GM18505 (cell line): ENCODE measurements at regions not wholly inside any gene's neighbourhood (a gene's known extent, or its start where the extent isn't known, plus 50 kb on each side); places are given as distances from the start of the nearest gene placed in this dataset.

Experiments used
- ATAC-seq: cut with Tn5 transposase; IDR thresholded peaks from one replicate; pipeline ENCODE4 v1.9.1; 2021; ENCODE audit not compliant: unreplicated experiment
- POLR2A ChIP-seq: IDR thresholded peaks from 4 replicates; pipeline ENCODE4 v1.6.1; 2011; ENCODE audit warnings: borderline replicate concordance; ENCODE audit not compliant: insufficient read depth, insufficient read length; ENCODE audit errors: extremely low read depth

GRCh38 chr4:24476282-24476681, 108.1 kb downstream of the DHX15 start:
- TF ChIP-seq POLR2A: no peak
- ATAC-seq: no peak

GRCh38 chr4:24475756-24476155, 108.6 kb downstream of the DHX15 start:
- no peak for ATAC-seq
- no peak for TF ChIP-seq POLR2A

GRCh38 chr4:24473309-24473721, 111.0 kb downstream of the DHX15 start:
- ATAC-seq: no peak
- TF ChIP-seq POLR2A: no peak

DNA sequence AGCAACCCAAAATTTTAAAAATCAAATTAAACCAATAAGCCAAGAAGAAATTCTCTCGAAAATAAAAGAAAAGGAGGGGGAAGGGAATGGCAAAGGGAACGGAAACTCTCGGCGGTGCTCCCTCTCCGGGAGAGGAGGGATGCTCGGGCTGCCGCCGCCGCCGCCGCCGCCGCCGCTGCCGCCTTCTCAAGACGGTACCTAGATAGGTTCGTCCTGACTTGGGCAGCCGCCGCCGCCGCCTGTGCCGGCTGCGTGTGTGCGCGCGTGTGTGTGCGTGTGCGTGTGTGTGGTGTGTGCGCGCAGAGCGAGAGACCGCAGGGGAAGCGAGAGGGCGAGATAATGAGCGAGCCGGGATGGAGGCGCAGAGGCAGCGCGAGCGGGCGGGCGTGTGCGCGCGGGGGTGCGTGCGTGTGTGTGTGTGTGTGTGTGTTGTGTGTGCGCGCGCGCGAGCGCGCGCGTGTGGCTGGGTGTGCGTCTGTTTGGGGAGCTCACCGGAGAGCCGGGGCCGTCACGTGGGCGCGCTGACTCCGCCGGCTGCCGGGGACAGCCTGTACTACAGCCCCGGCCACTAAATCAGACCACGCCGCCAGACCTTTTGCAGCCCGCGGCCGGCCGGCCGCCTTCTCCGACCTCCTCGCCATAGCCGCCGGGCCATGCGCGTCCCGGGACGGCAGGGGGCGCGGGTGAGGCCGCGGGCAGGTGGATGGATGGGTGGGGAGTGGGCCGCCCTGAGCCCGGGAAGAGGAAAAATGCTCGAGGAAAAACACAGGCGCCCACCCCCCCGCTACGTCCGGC, 111.6 kb downstream of the DHX15 start:
- TF ChIP-seq POLR2A: no peak
- peak; percentile 56 for ATAC-seq

DNA sequence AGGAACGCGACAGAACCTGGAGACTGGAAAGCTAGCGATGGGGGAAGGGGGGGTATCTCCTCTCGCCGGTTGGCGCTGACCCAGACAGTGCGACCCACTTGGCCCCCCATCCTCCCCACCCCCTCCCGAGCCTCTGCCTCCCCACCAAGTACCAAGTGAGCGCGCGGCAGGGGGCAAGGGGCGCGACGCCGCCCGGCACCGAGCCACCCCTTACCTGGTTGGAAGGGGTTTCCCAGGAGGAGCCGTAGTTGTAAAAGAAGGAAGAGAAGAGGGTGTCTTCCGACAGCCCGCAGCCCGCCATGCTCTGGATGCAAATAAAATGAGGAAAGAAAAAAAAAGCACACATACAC, 112.2 kb downstream of the DHX15 start:
- no peak for ATAC-seq
- TF ChIP-seq POLR2A: no peak

- ATAC-seq: no peak
- TF ChIP-seq POLR2A: no peak
These were observed 112.7 kb downstream of the DHX15 start for GRCh38 chr4:24471486-24472160.

DNA sequence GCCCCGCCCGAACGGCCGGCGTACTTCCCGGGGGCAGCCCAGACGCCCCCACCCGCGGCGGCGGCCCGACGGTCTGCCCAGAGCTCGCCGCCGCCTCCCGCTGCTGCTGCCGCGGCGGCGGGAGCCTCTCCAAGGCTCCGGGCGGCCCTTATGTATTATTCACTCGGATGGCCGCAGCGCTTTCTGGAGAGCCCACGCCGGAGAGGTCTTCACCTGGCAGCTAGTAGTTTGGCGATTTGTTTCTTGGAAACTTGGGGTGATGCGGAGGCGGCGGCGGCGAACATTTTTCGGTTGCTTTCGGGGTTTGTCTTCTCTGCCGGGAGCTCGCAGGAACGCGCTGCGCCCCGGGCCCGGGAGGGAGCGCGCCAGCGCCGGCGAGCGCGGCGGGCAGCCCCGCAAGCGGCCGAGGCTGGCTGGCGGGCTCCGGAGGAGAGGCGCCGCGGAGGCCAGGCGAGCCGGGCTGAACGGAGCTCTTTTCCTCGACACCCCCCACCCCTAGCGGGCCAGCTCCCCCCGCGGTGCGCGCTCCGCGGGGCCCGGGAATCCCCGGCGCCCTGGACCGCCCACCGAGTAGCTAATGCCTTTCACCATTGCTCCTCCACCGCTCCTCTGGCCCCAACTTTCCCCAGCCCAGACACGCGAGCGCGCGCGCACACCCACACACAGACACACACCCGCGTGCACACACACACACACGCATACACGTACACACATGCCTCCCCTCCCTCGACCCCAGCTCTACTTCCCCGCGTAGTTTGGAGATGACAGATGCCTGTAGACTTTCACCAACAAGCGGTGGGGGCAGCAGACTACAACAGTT, 113.5 kb downstream of the DHX15 start:
- TF ChIP-seq POLR2A: no peak
- ATAC-seq: no peak

DNA sequence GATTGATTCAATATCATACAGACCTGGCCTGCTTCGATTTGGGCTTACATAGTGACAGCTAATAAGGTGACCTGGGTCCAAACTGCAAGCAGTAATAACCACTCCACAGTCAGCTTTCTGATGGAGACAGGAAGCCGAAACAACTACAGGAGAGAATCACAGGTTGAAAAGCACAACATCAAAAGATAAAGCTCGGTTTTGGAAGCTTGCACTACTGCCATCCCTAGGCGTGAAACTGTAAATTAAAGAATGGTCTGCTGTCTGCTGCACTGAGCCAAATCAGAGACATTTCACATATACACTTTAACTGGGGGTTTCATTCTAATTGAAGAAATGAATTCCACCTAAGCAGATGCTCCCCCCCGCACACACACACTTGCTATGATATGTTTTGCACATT, 116.3 kb downstream of the DHX15 start:
- TF ChIP-seq POLR2A: no peak
- no peak for ATAC-seq

DNA sequence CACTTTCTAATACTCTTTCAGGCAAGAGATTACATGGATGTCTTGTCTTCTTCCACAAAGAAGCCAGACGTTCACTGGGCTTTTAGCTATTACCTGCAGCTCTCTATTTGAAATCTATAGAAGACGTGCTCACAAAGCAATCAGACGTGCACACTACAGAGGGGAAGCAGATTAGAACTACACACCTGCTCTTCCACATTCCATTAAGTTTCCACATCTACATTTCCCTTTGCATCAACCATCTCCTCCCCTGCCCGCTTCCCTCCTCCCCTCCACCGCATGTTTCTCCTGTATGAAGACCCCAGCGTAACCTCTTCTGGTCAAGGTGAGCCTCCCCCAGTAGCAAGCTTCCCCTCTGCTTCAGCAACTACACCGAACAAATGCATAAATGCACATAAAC, 119.8 kb downstream of the DHX15 start:
- no peak for TF ChIP-seq POLR2A
- ATAC-seq: no peak

DNA sequence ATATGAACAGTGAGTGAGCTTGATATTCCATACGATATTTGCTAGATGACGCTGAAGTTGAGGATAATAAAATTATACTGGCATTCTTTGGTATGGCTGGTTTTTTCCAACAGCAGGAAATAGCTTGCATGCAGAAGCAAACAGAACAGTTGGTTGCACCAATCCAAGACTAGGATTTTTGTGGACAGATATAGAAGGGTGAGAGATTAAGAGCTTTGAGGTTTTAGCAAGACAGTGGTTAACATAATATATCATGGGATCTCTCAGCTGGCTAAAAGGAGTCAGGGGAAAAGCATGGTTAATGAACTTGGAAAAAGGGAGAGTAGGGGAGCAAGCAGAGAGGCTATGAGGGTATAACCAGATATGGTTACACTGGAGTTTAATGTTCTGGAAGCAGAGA, 127.9 kb downstream of the DHX15 start:
- no peak for ATAC-seq
- TF ChIP-seq POLR2A: no peak

- TF ChIP-seq POLR2A: no peak
- no peak for ATAC-seq
These were observed 130.4 kb downstream of the DHX15 start for GRCh38 chr4:24453951-24454350.

DNA sequence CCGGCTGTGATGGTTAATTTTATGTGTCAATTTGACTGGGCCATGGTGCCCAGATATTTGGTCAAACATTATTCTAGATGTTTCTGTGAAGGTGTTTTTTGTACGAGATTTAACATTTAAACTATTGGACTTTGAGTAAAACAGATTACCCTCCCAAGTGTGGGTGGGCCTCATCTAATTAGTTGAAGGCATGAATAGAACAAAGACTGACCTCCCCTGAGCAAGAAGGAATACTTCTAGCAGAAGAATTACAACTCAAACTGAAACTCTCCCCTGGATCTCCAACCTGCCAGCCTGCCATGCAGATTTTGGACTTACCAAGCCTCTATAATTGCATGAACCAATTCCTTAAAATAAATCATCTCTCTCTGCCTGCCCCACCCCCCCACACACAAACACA, 132.5 kb downstream of the DHX15 start:
- TF ChIP-seq POLR2A: no peak
- ATAC-seq: no peak

DNA sequence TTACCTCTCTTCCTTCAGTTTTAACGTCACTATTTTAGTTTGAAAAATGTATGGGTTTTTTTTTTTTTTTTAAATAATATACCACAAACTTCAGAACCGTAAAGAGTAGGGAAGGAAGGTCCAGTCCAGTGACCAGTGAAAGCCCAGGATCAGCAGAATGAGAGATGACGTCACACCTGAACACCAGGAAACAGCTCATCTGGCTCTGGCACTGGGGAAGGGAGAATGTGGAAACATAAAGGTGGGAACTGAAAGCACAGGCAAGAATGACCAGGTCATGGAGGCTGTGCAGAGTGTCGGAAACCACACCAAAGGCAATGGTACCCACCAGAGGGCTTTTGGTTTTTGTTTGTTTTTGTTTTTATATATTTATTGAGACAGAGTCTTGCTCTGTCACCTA, 141.2 kb downstream of the DHX15 start:
- ATAC-seq: no peak

More for the DNA sequence above, 141.2 kb downstream of the DHX15 start:
- TF ChIP-seq POLR2A: no peak
